ENCODE measurements at regions not wholly inside any gene's neighbourhood (a gene's known extent, or its start where the extent isn't known, plus 50 kb on each side); places are given as distances from the start of the nearest gene placed in this dataset.

DNA sequence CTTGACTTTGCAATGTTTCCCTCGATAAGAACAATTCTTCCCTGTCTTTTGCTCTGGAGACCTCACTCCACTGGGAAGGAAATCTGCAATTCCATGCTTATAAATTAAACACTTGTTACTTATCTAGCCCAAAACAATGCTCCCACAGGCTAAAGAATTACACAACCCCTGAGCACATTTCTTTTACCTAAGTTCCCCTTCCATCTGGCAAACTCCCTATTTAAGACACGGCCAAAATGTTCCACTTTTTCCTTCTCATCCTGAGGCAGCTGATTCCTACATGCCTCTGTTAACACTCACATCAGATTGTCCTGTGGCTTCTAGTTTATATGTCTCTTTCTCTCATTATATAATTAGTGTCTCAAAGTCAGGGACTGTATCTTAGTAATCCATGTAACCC is 211.7 kb downstream of the COX18 start:
- TF ChIP-seq, protein P1, sequence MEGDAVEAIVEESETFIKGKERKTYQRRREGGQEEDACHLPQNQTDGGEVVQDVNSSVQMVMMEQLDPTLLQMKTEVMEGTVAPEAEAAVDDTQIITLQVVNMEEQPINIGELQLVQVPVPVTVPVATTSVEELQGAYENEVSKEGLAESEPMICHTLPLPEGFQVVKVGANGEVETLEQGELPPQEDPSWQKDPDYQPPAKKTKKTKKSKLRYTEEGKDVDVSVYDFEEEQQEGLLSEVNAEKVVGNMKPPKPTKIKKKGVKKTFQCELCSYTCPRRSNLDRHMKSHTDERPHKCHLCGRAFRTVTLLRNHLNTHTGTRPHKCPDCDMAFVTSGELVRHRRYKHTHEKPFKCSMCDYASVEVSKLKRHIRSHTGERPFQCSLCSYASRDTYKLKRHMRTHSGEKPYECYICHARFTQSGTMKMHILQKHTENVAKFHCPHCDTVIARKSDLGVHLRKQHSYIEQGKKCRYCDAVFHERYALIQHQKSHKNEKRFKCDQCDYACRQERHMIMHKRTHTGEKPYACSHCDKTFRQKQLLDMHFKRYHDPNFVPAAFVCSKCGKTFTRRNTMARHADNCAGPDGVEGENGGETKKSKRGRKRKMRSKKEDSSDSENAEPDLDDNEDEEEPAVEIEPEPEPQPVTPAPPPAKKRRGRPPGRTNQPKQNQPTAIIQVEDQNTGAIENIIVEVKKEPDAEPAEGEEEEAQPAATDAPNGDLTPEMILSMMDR (IDR thresholded peaks at IDR 0.05; ENCODE audit: low read depth, low read length, poor library complexity, severe bottlenecking): no peak
- TF ChIP-seq EZH2phosphoT487 (IDR thresholded peaks at IDR 0.05; ENCODE audit: borderline replicate concordance, low read length): no peak
